HK-2 (cell line): ENCODE measurements at regions not wholly inside any gene's neighbourhood (a gene's known extent, or its start where the extent isn't known, plus 50 kb on each side); places are given as distances from the start of the nearest gene placed in this dataset.

ENCODE experiments used
- DNase-seq: peaks from one replicate; pipeline ENCODE4 v3.0.0-alpha.2; 2018; ENCODE audit not compliant: unreplicated experiment

DNA sequence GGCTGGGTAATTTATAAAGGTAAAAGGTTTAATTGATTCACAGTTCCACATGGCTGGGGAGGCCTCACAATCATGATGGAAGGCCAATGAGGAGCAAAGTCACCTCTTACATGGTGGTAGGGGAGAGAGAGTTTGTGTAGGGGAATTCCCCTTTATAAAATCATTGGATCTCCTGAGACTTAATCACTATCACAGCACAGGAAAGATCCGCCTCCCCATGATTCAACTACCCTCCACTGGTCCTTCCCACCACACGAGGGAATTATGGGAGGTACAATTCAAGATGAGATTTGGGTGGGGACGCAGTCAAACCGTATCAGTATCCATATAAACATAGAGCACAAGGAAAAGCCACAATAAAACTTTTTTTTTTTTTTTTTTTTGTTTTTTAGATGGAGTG, 172.6 kb upstream of the PIEZO2 start:
- no peak for DNase-seq

DNA sequence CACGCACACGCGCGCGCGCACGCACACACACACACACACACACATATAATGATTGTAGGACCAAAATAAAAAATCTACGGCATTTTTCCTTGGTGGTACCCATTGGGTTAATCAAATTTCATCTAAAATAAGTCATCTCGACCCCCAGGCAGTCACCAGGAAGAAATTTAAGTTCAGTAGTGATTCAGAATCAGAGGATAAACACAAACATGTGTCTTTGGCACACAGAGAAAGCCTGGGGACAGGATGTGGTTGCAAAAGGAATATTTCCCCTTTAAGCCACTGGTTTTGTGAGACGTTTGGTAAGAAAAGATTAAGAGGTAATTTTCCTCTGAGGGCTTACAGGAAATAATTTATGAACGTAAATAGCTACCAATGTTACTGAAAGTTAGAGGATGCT, 171.6 kb upstream of the PIEZO2 start:
- no peak for DNase-seq

DNA sequence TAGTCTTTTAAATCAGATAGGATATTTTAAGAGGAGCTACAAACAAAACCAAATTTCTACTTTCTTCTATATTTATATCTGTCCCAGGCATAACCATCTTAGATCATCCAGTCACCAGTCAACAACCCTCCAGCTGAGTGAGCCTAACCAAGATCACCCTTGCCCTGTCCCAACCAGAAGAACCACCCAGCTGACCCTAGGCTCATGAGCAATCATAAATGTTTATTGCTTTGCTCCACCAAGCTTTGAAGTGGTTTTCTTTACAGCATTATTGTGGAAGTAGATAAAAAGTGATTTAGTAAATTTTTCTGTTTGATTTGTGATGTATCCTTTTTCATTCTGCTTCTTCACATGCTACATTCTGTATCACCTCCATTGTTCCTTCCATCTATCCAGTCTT, 167.2 kb upstream of the PIEZO2 start:
- no peak for DNase-seq

DNA sequence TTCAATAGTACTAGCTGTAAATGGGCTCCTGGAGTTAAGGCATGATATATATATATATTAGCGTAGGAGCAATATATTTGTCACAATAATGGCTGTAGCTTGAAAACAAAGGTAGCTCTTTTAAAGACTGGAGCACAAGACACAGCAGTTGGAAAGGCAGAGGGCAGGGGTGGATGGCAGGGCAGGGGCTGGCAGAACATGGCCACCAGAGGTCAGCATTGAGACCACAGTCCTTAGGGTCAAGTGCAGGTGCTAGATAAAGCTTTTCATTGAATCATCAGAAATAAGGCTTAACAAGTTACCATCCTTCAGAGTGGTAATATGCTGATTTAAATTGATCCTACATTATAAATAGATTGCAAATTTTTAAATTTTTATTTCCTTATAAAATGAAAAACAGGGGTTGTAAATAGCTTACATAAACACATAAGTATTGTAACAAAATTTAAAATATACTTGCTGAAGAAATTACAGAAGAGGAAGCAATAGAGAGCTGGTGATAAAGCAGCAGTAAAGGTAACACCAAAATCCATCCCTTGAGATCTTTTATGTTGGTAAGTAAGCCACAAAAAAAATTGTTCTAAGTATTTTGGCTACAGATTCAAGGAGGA, 161.2 kb upstream of the PIEZO2 start:
- peak; percentile 38 for DNase-seq

DNA sequence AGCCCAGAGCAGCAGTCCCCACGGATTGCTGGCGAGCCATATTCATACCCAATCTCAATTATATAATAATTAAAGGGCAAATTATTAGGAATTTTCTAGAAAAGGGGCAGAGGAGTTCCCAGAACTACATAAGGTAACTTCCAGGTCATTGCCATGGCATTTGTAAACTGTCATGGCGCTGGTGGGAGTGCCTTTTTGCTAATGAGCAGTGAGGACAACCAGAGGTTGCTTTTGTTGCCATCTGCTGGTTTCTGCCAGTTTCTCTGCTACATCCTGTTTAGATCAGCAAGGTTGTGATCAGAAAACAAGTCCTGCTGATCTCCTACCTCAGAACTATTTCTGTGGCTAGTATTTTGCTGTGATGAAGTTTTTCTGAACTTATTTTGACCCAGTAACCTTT, 159.8 kb upstream of the PIEZO2 start:
- no peak for DNase-seq

DNA sequence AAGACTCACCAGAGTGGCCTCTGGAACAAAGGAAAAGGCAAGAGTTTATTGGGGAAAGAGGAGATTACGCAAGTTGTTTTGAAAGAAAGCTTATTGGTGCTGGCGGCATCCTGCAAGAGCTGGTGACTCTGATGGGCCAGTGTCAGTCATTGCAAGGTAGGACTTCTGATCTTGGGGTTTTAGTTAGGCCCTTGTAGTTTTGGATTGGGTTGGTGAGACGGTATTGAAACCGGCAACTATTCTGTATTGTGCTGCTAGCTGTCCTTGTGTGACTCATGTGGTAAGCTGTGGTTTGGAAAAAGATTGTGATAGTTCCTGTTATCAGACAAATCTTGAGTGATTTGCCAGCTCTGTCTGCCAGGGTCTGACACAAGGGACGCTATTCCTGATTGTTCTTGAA, 159.1 kb upstream of the PIEZO2 start:
- DNase-seq = no peak

DNA sequence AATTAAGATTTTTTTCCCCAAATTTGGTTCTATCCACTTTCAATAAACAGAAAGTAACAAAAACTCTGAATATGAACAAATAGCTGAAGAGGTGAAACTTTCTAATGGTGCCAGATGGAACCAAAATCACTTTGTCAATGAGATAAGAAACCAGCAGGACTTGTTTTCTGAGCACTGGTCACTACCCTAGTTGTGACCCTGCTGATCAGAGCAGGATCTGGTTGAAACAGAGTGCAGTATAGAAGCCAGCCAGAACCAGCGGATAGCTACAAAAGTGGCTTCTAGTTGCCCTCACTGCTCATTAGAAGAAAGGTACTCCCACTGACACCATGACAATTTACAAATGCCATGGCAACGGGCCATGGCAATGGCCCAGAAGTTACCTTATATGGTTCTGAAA, 158.3 kb upstream of the PIEZO2 start:
- DNase-seq = no peak

DNA sequence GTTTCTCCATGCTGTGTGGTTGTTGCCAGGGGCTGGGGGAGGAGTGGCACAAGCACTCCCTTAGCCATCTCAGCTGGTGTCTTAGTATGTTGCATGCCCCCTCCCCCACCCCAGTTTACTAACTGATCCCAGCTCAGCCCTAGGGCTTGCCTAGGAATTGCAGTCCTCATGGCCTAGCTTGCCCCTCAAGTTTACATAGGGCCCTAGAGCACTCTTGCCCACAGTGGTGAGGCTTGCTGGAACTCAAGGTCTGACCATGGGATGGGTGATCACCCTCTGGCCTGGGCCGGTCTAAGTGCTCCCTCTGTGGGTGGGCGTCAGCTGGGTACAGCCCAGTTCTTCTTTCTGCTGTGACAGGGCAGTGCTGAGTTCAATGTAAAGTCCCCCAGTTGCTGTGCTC, 156.1 kb upstream of the PIEZO2 start:
- no peak for DNase-seq

DNA sequence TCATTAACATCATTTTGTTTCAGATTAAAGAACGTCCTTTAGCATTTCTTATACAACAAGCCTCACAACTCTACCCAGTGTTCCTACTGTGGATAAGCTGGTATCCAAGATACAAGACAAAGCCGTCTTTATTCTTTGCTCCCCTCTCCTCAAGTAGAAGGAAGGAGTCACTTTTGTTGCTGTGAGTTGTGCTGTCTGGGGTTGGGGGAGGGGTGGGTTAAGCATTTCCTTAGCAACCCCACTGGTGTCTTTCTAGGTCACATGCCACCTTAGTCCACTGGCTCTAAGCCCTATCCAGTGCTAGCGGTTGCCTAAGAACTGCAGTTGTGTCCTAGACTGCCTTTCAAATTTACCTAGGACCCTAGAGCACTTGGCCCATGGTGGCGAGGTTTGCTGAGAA, 155.6 kb upstream of the PIEZO2 start:
- no peak for DNase-seq

DNA sequence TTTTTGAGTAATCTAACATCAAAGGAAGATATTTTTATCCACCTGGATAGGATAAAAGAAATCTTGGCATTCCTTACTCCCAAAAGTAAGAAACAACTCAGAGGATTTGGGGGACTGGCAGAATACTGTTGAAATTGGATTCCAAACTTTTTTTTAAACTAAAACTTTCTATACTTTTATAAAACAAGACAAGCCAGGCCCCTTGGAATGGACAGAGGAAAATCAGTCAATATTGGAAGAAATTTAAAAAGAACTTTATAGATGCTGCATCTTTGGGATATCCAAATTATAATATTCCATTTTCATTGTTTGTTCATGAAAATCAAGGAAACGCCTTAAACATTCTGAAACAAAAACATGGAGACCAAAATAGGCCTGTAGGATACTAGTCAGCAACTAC, 147.6 kb upstream of the PIEZO2 start:
- DNase-seq = no peak

DNA sequence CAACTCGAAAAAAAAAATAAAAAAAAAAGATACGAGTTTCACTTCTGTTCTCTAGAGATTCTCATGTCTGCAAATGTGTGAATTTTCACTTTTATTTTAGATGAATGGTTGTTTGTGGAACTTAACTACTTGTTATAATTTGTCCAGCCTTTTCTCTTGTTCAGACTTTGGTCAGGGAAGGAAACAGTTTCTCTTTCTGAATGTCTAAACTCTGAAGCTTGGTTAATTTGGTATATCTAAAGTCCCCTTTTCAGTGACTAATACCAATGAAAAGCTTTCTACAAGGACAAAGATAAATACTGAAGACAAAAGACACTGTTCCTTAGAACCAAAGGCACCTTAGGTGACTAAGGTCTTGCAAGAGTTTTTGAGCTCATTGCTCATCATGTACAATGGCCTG, 144.4 kb upstream of the PIEZO2 start:
- DNase-seq = no peak

DNA sequence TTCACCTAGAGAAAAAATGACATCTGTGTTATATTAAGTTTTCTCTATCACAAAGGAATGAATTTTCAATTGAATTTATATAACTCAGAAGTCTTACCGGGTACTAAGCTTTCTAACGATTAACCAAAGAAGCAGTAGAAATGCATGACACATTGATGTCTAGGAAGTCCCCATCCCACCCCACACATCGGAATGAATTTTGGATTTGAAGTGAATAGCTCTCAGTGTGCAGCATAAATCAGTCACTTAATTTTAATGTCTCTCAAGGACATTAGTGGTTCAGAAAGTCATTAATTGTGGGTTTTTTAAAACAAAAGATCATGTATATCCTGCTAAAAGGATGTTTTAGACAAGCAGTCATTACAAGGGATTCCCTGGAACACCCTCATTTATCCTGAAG, 141.4 kb upstream of the PIEZO2 start:
- DNase-seq = no peak

DNA sequence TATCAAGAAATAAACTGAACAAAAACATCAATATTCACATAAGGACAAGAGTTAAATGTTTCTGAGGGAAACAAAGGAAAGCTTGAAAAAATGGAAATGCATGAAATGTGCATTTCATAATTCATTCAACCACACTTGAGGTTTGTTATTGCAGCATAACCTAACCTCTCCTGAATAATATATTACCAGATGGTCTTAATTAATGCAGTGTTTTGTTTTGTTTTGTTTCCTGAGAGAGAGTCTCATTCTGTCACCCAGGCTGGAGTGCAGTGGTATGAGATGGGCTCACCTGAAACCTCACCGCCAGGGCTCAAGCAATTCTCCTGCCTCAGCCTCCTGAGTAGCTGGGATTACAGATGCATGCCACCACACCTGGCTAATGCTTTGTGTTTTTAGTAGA, 139.9 kb upstream of the PIEZO2 start:
- DNase-seq = no peak

DNA sequence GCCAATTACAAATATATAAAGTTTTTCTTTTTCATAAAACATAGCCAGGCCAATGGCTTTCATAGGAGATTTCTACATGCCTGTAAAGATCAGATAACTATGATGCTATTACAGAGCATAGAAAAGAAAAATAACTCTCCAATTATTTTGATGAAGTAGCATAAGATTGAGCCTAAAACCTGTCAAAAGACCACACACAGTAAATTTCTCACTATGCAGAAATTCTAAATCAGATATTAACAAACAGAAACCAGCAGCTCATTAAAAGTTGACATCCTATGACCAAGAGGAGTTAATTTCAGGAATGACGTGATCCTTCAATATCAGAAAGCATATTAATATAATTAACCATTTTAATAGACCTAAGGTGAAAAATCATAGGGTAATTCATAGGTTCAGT, 139.0 kb upstream of the PIEZO2 start:
- DNase-seq = no peak

DNA sequence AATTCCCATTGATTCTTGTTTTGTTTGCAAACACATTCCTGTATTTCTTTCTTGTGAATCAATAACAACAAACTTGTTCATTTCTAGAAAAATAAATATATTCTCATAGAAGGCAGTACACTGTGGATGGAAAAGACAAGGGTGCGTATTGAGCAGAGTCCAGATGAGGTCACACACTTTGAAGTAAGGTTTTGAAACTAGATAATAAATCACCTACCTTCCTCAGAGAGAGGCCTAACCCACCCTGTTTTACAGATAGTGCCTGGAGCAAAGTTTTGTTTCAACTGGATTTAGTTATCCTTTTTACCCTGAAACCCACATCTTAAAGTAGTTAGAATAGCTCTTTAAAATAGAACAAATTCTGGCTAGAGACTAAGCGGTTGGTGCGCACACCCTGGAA, 137.1 kb upstream of the PIEZO2 start:
- no peak for DNase-seq

DNA sequence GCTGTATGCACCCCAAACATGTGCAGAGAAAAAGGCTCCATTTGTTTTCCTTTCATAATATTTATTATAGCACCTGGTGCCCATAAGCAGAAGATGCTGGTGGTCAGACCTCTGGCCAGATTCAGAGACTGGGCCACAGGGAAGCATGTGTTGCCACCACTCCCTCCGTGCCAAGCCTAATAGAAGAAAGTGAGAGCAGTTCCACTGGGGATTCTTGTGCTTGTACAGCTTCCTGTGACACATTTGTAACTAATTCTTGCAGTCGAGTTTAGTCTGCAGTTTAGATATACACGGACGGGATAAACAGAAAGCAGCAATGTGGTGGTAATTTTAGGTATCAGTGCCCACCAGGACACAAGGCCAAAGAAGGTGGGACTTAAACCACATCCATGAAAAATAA, 135.4 kb upstream of the PIEZO2 start:
- no peak for DNase-seq

DNA sequence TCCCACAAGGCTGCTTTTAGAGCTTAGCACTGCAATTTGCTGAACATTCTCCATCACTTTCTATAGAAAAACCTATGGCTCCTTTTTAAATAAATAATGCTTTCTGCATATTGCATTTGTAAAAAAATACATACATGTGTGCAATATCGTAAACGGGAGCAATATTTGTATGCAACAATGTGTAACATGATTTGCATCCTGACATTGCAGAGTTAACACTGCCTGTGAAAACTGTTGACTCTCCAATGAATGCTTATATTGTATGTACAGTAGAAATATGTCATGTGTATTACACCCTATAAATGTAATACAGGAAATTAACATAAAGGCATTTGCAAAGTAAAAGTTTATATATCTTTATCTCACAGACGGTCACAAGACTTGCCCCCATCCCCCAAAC, 135.0 kb upstream of the PIEZO2 start:
- DNase-seq = no peak

DNA sequence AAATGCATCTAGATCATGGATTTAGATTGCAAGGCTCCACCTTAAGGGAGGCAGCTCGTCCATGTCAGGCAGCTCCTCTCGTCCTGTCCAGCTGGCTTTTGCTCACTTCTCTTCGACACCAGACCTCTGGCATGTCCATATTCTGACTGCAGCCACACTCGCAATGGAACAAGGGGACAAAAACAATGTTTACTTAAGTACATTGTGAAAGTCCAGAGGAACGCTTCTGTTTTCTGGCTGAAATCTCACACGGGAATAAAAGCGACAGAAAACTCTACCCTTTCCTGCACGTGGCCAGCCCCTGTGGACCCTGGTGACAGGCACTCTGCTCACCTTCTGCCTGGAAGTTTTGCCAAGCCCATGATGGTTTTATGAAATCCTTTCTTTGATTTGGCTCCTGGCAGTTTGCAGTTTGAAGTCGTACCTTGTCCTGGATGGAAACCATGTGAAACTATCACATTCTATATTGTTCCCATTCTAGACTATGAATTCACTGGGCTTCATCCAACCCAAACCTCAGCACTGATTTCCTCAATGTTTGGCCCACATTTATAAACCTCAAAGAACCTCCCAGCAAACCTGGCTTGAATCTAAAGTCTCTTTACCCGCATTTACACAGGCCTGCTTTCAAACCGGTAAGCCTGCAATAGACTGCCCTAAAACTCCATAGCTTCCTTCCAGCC, 134.3 kb upstream of the PIEZO2 start:
- no peak for DNase-seq

DNA sequence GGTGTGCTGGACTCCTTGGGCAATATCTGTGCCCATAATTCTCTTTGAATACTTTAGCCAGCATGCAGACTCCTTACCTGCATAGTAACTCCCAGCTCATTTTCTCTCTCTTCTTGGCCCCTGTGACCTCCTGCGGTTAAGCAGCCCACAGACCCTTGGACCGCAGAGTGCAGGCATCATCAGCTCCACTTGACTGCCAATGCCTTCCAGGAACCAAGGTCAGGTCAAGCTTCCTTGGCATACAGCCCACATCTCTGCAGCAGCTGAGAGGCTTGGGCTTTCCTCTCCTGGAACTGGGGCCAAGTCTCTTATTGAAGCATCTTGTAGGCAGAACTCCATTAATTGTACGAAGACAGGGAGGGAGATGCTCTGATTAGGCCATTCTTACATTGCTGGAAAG, 130.1 kb upstream of the PIEZO2 start:
- no peak for DNase-seq

DNA sequence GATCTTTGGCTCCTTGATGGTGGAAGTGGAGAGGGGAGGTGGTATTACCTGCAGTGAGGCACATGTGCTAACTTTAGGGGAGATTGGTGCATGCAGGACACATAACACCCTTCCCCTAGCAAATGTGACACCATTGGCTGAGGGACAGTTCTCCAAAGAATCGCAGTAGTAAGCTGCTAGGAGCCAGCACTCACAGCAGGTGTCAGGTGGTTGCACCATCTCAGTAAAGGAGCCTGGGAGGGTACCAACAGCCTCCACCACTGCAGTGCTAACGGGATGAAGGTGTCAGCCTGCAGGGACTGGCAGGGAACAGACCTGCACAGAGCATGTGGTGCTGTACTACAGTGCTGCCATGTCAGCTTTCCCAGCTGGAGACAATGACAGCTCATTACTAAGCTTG, 127.3 kb upstream of the PIEZO2 start:
- DNase-seq = no peak

DNA sequence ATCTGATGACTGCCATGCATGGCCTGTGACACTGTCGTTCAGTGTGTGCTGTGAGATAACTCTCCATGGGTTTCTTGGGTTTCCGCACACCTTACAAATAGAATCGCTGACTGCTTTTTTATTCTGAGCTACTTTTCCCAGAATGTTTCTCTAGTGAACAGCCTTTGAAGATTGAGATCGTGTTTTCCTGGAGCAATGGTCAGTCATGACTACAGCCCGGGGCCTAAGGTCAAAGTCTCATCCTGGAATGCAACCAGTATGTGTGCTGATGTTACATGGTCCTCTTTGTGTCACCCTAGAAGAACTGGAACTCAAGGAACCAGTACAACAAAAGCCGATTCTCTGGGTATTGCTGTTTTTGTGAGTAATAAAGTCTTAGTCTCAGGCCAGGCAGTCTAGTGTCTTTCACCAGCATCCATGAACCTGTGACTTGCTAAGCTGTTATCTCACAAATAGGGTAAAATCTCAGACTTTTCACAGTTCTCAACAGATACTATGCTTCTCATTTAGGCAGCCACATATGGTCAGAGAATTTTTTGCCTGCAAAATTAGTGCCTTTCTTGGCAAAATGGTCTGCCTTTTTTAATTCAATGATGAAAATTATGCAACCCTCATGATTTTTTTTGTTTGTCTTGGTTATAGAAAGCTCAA, 124.9 kb upstream of the PIEZO2 start:
- DNase-seq = no peak

DNA sequence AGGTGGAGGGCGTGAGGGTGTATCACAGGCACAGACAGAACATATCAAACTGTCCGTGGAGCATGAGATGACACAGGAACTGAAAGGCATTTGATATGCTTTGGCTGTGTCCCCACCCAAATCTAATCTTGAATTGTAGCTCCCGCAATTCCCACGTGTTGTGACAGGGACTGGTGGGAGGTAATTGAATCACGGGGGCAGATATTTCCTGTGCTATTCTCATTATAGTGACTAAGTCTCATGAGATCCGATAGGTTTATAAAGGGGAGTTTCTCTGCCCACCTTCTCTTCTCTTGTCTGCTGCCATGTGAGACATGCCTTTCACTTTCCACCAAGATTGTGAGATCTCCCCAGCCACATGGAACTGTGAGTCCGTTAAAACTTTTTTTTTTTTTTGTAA, 123.1 kb upstream of the PIEZO2 start:
- no peak for DNase-seq

DNA sequence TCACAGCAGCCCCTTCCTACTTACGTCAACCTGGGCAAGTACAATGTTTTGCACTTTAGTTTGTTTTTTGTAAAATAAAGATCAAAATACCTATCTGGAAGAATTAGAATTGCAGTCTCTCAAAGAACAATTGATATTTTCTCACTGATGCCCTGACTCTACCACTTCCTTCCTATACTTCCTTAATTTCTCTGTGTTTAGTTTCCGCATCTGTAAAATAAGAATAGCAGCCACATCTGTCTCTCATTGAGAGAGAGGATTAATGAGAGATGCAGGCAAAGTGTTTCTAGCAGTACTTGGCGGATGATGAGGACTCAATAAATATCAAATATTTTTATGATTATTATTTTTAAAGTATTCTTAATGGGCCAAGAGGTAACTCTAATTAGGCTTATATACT, 122.6 kb upstream of the PIEZO2 start:
- no peak for DNase-seq

DNA sequence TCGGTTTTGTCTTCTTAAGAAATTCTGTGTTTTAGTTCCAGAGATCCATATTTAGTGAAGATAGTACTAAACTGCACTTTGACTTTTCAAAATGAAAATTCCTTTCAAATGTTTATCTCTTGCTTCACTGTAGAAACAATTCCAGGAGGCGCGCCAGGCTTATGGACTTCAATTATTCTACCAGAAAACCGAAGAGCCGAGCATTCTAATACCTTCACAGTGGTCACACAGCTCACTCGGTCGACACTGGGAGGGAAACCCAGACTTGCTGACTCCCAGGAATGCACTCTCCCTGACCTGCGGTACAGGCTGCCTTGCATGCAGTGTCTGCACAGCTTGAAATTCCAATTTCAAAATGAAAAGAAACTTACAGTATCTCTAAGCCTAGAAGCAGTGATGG, 119.9 kb upstream of the PIEZO2 start:
- DNase-seq = no peak
